ENCODE measurements at regions not wholly inside any gene's neighbourhood (a gene's known extent, or its start where the extent isn't known, plus 50 kb on each side); places are given as distances from the start of the nearest gene placed in this dataset.

DNA sequence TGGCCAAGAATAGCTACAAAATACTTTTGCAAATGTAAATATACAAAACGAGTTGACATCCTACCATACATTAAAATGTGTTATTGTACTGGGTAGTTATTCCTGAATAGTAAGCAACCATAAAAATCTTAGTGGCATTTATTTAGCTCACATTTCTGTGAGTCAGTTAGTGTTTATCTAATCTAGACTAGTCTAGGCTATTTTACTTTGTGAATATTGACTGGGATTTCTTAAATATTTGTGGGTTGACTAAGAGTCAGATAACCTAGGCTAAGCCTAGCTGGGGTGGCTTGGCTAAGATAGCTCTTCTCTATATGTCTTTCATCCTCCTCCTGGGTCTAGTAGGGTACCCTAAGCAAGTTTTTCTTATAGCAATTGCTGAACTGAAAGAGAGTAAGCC is 543.8 kb upstream of the DIAPH2 start:
- Histone ChIP-seq H3K36me3 (no peaks in the 10 kb centered on the region), H3K27me3 (ENCODE audit: insufficient read depth, low read depth, severe bottlenecking) (peaks cover 5% of the 10 kb centered on the region), H3K9me3 (ENCODE audit: severe bottlenecking) (no peaks in the 10 kb centered on the region), H3K4me3 (ENCODE audit: low read depth, low read length) (no peak overlapping the region), H3K27ac (no peak overlapping the region)
- no peak for DNase-seq
- TF ChIP-seq, protein P1, sequence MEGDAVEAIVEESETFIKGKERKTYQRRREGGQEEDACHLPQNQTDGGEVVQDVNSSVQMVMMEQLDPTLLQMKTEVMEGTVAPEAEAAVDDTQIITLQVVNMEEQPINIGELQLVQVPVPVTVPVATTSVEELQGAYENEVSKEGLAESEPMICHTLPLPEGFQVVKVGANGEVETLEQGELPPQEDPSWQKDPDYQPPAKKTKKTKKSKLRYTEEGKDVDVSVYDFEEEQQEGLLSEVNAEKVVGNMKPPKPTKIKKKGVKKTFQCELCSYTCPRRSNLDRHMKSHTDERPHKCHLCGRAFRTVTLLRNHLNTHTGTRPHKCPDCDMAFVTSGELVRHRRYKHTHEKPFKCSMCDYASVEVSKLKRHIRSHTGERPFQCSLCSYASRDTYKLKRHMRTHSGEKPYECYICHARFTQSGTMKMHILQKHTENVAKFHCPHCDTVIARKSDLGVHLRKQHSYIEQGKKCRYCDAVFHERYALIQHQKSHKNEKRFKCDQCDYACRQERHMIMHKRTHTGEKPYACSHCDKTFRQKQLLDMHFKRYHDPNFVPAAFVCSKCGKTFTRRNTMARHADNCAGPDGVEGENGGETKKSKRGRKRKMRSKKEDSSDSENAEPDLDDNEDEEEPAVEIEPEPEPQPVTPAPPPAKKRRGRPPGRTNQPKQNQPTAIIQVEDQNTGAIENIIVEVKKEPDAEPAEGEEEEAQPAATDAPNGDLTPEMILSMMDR (IDR thresholded peaks at IDR 0.05; ENCODE audit: low read depth, low read length): no peak

- Histone ChIP-seq H3K27ac (no peak overlapping the region), H3K27me3 (ENCODE audit: insufficient read depth, low read depth, severe bottlenecking) (no peaks in the 10 kb centered on the region), H3K9me3 (ENCODE audit: severe bottlenecking) (no peaks in the 10 kb centered on the region), H3K36me3 (no peaks in the 10 kb centered on the region), H3K4me3 (ENCODE audit: low read depth, low read length) (no peak overlapping the region)
- TF ChIP-seq, protein P1 (IDR thresholded peaks at IDR 0.05; ENCODE audit: low read depth, low read length): no peak
- no peak for DNase-seq
These were observed 537.0 kb upstream of the DIAPH2 start for GRCh38 chrX:96147681-96148080.

DNA sequence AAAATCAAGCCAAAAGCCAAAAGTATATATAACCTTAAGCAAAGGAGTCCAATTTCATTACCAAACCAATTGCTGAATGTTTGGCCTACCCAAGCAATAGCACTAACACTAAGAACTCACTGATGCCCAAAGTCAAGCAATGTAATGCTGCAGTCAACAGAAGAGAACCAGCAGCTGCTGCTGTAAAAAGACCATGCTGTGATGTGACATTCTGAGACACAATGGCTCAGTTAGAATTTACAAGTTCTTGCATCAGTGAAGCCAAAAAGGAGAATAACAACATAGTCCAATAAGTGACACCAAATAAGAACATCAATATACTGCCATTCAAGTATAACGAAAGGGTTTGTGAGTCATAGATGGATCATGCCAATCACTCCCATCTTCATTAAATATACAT is 514.0 kb upstream of the DIAPH2 start:
- no peak overlapping the region for H3K27ac ChIP-seq
- no peak overlapping the region for H3K4me3 ChIP-seq (ENCODE audit: low read depth, low read length)
- TF ChIP-seq, protein P1 (IDR thresholded peaks at IDR 0.05; ENCODE audit: low read depth, low read length): no peak
- no peaks in the 10 kb centered on the region for H3K9me3 ChIP-seq (ENCODE audit: severe bottlenecking)
- peaks cover 3% of the 10 kb centered on the region for H3K27me3 ChIP-seq (ENCODE audit: insufficient read depth, low read depth, severe bottlenecking)
- no peaks in the 10 kb centered on the region for H3K36me3 ChIP-seq
- DNase-seq: no peak

GRCh38 chrX:96176921-96177320 is 507.7 kb upstream of the DIAPH2 start:
- TF ChIP-seq, protein P1 (IDR thresholded peaks at IDR 0.05; ENCODE audit: low read depth, low read length): no peak
- no peaks in the 10 kb centered on the region for H3K36me3 ChIP-seq
- H3K9me3 ChIP-seq (ENCODE audit: severe bottlenecking): no peaks in the 10 kb centered on the region
- H3K27me3 ChIP-seq (ENCODE audit: insufficient read depth, low read depth, severe bottlenecking): peaks cover 11% of the 10 kb centered on the region
- DNase-seq: no peak
- no peak overlapping the region for H3K4me3 ChIP-seq (ENCODE audit: low read depth, low read length)
- H3K27ac ChIP-seq: no peak overlapping the region

GRCh38 chrX:96181605-96182004 is 503.0 kb upstream of the DIAPH2 start:
- no peak overlapping the region for H3K27ac ChIP-seq
- no peak overlapping the region for H3K4me3 ChIP-seq (ENCODE audit: low read depth, low read length)
- H3K27me3 ChIP-seq (ENCODE audit: insufficient read depth, low read depth, severe bottlenecking): peaks cover 11% of the 10 kb centered on the region
- DNase-seq: no peak
- H3K36me3 ChIP-seq: no peaks in the 10 kb centered on the region
- TF ChIP-seq, protein P1 (IDR thresholded peaks at IDR 0.05; ENCODE audit: low read depth, low read length): no peak
- no peaks in the 10 kb centered on the region for H3K9me3 ChIP-seq (ENCODE audit: severe bottlenecking)

DNA sequence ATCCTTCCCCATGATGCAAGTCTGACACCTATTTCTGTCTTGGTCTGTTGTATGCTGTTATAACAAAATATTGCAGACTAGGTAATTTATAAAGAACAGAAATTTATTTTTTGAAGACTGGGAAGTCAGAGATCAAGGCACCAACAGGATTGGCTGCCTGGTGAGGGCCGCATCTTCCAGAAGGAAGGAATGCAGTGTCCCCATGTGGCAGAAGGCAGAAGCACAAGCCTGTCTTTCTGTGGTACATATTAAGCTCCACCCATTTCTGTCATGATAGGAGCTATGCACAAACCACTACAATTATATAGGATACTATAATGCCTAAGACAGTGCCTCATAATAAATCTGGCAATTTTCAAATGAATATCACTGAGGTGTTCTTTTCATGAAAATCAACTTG is 502.3 kb upstream of the DIAPH2 start:
- H3K4me3 ChIP-seq (ENCODE audit: low read depth, low read length): no peak overlapping the region
- peaks cover 11% of the 10 kb centered on the region for H3K27me3 ChIP-seq (ENCODE audit: insufficient read depth, low read depth, severe bottlenecking)
- no peaks in the 10 kb centered on the region for H3K9me3 ChIP-seq (ENCODE audit: severe bottlenecking)
- H3K36me3 ChIP-seq: no peaks in the 10 kb centered on the region
- TF ChIP-seq, protein P1 (IDR thresholded peaks at IDR 0.05; ENCODE audit: low read depth, low read length): peak; percentile 51
- no peak overlapping the region for H3K27ac ChIP-seq
- DNase-seq: peak; percentile 17
